OCI-LY7 (cell line): ENCODE measurements at regions not wholly inside any gene's neighbourhood (a gene's known extent, or its start where the extent isn't known, plus 50 kb on each side); places are given as distances from the start of the nearest gene placed in this dataset.

Source experiments
- EZH2phosphoT487 ChIP-seq: fragments of 200-600 bp; sonication (generic); IDR thresholded peaks from 2 replicates; pipeline ENCODE4 v1.6.1; 2018; ENCODE audit warnings: low read depth, borderline replicate concordance, mild to moderate bottlenecking, mixed run types, antibody characterized with exemption, low read length, moderate library complexity, mixed read lengths
- TF ChIP-seq, protein P1 (sequence below): fragments of 200-600 bp; sonication (generic); conservative IDR thresholded peaks from 2 replicates; pipeline ENCODE4 v1.5.1; 2014; ENCODE audit warnings: mild to moderate bottlenecking, antibody characterized with exemption, low read length, moderate library complexity, mixed read lengths

DNA sequence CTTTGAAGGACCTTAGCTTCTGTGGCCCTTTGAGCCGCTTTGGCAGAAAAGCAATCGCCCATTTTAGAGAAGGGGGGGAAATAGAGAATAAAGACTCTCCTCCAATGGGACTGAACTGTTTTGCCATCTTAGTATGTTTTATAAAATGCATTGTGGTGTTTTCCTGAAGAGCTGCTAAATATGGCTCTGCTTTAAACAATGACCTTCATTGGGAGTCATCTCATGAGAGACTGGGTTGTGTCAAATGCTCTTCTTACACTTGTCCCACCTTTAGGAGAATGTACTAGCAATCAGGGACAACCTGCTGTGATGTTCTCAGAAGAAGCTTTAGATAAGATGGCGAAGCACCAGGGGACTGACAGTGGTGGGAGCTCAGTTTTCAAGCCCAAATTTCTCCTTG lies 418.9 kb upstream of the POU3F3 start:
- TF ChIP-seq, protein P1, sequence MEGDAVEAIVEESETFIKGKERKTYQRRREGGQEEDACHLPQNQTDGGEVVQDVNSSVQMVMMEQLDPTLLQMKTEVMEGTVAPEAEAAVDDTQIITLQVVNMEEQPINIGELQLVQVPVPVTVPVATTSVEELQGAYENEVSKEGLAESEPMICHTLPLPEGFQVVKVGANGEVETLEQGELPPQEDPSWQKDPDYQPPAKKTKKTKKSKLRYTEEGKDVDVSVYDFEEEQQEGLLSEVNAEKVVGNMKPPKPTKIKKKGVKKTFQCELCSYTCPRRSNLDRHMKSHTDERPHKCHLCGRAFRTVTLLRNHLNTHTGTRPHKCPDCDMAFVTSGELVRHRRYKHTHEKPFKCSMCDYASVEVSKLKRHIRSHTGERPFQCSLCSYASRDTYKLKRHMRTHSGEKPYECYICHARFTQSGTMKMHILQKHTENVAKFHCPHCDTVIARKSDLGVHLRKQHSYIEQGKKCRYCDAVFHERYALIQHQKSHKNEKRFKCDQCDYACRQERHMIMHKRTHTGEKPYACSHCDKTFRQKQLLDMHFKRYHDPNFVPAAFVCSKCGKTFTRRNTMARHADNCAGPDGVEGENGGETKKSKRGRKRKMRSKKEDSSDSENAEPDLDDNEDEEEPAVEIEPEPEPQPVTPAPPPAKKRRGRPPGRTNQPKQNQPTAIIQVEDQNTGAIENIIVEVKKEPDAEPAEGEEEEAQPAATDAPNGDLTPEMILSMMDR: no peak
- no peak for TF ChIP-seq EZH2phosphoT487
